ENCODE measurements at regions not wholly inside any gene's neighbourhood (a gene's known extent, or its start where the extent isn't known, plus 50 kb on each side); places are given as distances from the start of the nearest gene placed in this dataset.

GRCh38 chr1:38778521-38778920, 81.1 kb downstream of the RRAGC start:
- no peak overlapping the region for H4K8ac ChIP-seq (ENCODE audit: low read length)
- no peak overlapping the region for H3K4me3 ChIP-seq (ENCODE audit: insufficient read depth in 1 of 2, low read depth in 1 of 2, low read length in 2 of 2)
- no peak overlapping the region for H3K4me2 ChIP-seq (ENCODE audit: low read length, poor library complexity, severe bottlenecking)
- no peaks in the 10 kb centered on the region for H3K9me3 ChIP-seq (ENCODE audit: control insufficient read depth, low read length)
- H3K14ac ChIP-seq (ENCODE audit: low read length in 2 of 2) = no peak overlapping the region
- DNase-seq = no peak
- no peak overlapping the region for H3K27ac ChIP-seq (ENCODE audit: low read length, poor library complexity, severe bottlenecking)
- 56% methylated on average over 1 of the region's 1 CpG for WGBS
- no peaks in the 10 kb centered on the region for H3K36me3 ChIP-seq (ENCODE audit: control insufficient read depth in 1 of 2, insufficient read depth in 2 of 2, low read depth in 1 of 2, low read length in 2 of 2)
- H3K79me1 ChIP-seq (replicated peaks; ENCODE audit: low read length, poor library complexity, severe bottlenecking) = no peaks in the 10 kb centered on the region
- H3K18ac ChIP-seq (ENCODE audit: low read depth in 1 of 2, low read length in 2 of 2) = no peak overlapping the region
- H3K4me1 ChIP-seq (ENCODE audit: control insufficient read depth, insufficient read depth, low read depth, low read length) = no peaks in the 10 kb centered on the region
- H4K91ac ChIP-seq (ENCODE audit: low read length) = no peak overlapping the region
- no peak overlapping the region for H2AK5ac ChIP-seq (ENCODE audit: low read length, severe bottlenecking)
- H3K27me3 ChIP-seq (ENCODE audit: control insufficient read depth in 1 of 2, insufficient read depth in 1 of 2, low read length in 2 of 2) = peaks cover 11 to 57% of the 10 kb centered on the region in 2 experiments
- H3K9ac ChIP-seq (ENCODE audit: low read length) = no peak overlapping the region
- H2BK5ac ChIP-seq (ENCODE audit: low read depth, low read length, poor library complexity, severe bottlenecking) = no peak overlapping the region
- H2BK120ac ChIP-seq (ENCODE audit: low read depth, low read length) = no peak overlapping the region
- no peak overlapping the region for H2BK12ac ChIP-seq (ENCODE audit: low read length in 2 of 2)
- no peak overlapping the region for H3K4ac ChIP-seq (ENCODE audit: low read depth in 1 of 2, low read length in 2 of 2)
- no peak overlapping the region for H2BK15ac ChIP-seq (ENCODE audit: low read depth, poor library complexity, severe bottlenecking)
- no peak overlapping the region for H2AFZ ChIP-seq (ENCODE audit: low read depth, low read length)
- no peak overlapping the region for H3K23ac ChIP-seq (ENCODE audit: low read length in 2 of 2)

GRCh38 chr1:38778051-38778450, 81.5 kb downstream of the RRAGC start:
- H3K23ac ChIP-seq (ENCODE audit: low read length in 2 of 2) = no peak overlapping the region

GRCh38 chr1:38777464-38777957, 82.1 kb downstream of the RRAGC start:
- Histone ChIP-seq H3K4me1 (ENCODE audit: control insufficient read depth, insufficient read depth, low read depth, low read length) (no peaks in the 10 kb centered on the region), H2BK5ac (ENCODE audit: low read depth, low read length, poor library complexity, severe bottlenecking) (no peak overlapping the region), H3K36me3 (ENCODE audit: control insufficient read depth in 1 of 2, insufficient read depth in 2 of 2, low read depth in 1 of 2, low read length in 2 of 2) (no peaks in the 10 kb centered on the region), H3K27me3 (ENCODE audit: control insufficient read depth in 1 of 2, insufficient read depth in 1 of 2, low read length in 2 of 2) (peaks cover 12 to 52% of the 10 kb centered on the region in 2 experiments), H3K9me3 (ENCODE audit: control insufficient read depth, low read length) (no peaks in the 10 kb centered on the region), H3K27ac (ENCODE audit: low read length, poor library complexity, severe bottlenecking) (no peak overlapping the region), H3K4ac (ENCODE audit: low read depth in 1 of 2, low read length in 2 of 2) (no peak overlapping the region), H3K18ac (ENCODE audit: low read depth in 1 of 2, low read length in 2 of 2) (no peak overlapping the region), H2AFZ (ENCODE audit: low read depth, low read length) (no peak overlapping the region), H2BK12ac (ENCODE audit: low read length in 2 of 2) (no peak overlapping the region), H3K23ac (ENCODE audit: low read length in 2 of 2) (no peak overlapping the region), H3K79me1 (replicated peaks; ENCODE audit: low read length, poor library complexity, severe bottlenecking) (no peaks in the 10 kb centered on the region), H2BK15ac (ENCODE audit: low read depth, poor library complexity, severe bottlenecking) (no peak overlapping the region), H4K8ac (ENCODE audit: low read length) (no peak overlapping the region), H2BK120ac (ENCODE audit: low read depth, low read length) (no peak overlapping the region), H3K4me3 (ENCODE audit: insufficient read depth in 1 of 2, low read depth in 1 of 2, low read length in 2 of 2) (no peak overlapping the region), H3K9ac (ENCODE audit: low read length) (no peak overlapping the region), H3K14ac (ENCODE audit: low read length in 2 of 2) (no peak overlapping the region), H3K4me2 (ENCODE audit: low read length, poor library complexity, severe bottlenecking) (no peak overlapping the region), H2AK5ac (ENCODE audit: low read length, severe bottlenecking) (no peak overlapping the region), H4K91ac (ENCODE audit: low read length) (no peak overlapping the region)
- DNase-seq = no peak
- WGBS = 63% methylated on average over 6 of the region's 6 CpGs

More at GRCh38 chr1:38778051-38778450, 81.5 kb downstream of the RRAGC start:
- H2BK15ac ChIP-seq (ENCODE audit: low read depth, poor library complexity, severe bottlenecking) = no peak overlapping the region
- H3K4me3 ChIP-seq (ENCODE audit: insufficient read depth in 1 of 2, low read depth in 1 of 2, low read length in 2 of 2) = no peak overlapping the region
- H3K27me3 ChIP-seq (ENCODE audit: control insufficient read depth in 1 of 2, insufficient read depth in 1 of 2, low read length in 2 of 2) = peaks cover 10 to 54% of the 10 kb centered on the region in 2 experiments
- H3K14ac ChIP-seq (ENCODE audit: low read length in 2 of 2) = no peak overlapping the region
- H4K91ac ChIP-seq (ENCODE audit: low read length) = no peak overlapping the region
- no peak overlapping the region for H2BK120ac ChIP-seq (ENCODE audit: low read depth, low read length)
- H4K8ac ChIP-seq (ENCODE audit: low read length) = no peak overlapping the region
- H3K4me1 ChIP-seq (ENCODE audit: control insufficient read depth, insufficient read depth, low read depth, low read length) = no peaks in the 10 kb centered on the region
- no peak overlapping the region for H2AFZ ChIP-seq (ENCODE audit: low read depth, low read length)
- no peaks in the 10 kb centered on the region for H3K79me1 ChIP-seq (replicated peaks; ENCODE audit: low read length, poor library complexity, severe bottlenecking)
- no peak overlapping the region for H2BK5ac ChIP-seq (ENCODE audit: low read depth, low read length, poor library complexity, severe bottlenecking)
- WGBS = 92% methylated on average over 2 of the region's 2 CpGs
- H3K27ac ChIP-seq (ENCODE audit: low read length, poor library complexity, severe bottlenecking) = no peak overlapping the region
- no peak for DNase-seq
- H3K9me3 ChIP-seq (ENCODE audit: control insufficient read depth, low read length) = no peaks in the 10 kb centered on the region
- no peak overlapping the region for H3K9ac ChIP-seq (ENCODE audit: low read length)
- no peak overlapping the region for H3K4me2 ChIP-seq (ENCODE audit: low read length, poor library complexity, severe bottlenecking)
- no peak overlapping the region for H2AK5ac ChIP-seq (ENCODE audit: low read length, severe bottlenecking)
- no peak overlapping the region for H2BK12ac ChIP-seq (ENCODE audit: low read length in 2 of 2)
- no peak overlapping the region for H3K4ac ChIP-seq (ENCODE audit: low read depth in 1 of 2, low read length in 2 of 2)
- H3K36me3 ChIP-seq (ENCODE audit: control insufficient read depth in 1 of 2, insufficient read depth in 2 of 2, low read depth in 1 of 2, low read length in 2 of 2) = no peaks in the 10 kb centered on the region
- no peak overlapping the region for H3K18ac ChIP-seq (ENCODE audit: low read depth in 1 of 2, low read length in 2 of 2)

- Histone ChIP-seq H3K27me3 (ENCODE audit: control insufficient read depth in 1 of 2, insufficient read depth in 1 of 2, low read length in 2 of 2) (peaks cover 14 to 47% of the 10 kb centered on the region in 2 experiments), H2BK12ac (ENCODE audit: low read length in 2 of 2) (no peak overlapping the region), H2AK5ac (ENCODE audit: low read length, severe bottlenecking) (no peak overlapping the region), H3K9ac (ENCODE audit: low read length) (no peak overlapping the region), H3K23ac (ENCODE audit: low read length in 2 of 2) (no peak overlapping the region), H3K14ac (ENCODE audit: low read length in 2 of 2) (no peak overlapping the region), H3K79me1 (replicated peaks; ENCODE audit: low read length, poor library complexity, severe bottlenecking) (no peaks in the 10 kb centered on the region), H3K4me2 (ENCODE audit: low read length, poor library complexity, severe bottlenecking) (no peak overlapping the region), H3K18ac (ENCODE audit: low read depth in 1 of 2, low read length in 2 of 2) (no peak overlapping the region), H4K91ac (ENCODE audit: low read length) (no peak overlapping the region), H2AFZ (ENCODE audit: low read depth, low read length) (no peak overlapping the region), H3K36me3 (ENCODE audit: control insufficient read depth in 1 of 2, insufficient read depth in 2 of 2, low read depth in 1 of 2, low read length in 2 of 2) (no peaks in the 10 kb centered on the region), H2BK5ac (ENCODE audit: low read depth, low read length, poor library complexity, severe bottlenecking) (no peak overlapping the region), H2BK15ac (ENCODE audit: low read depth, poor library complexity, severe bottlenecking) (no peak overlapping the region), H3K4ac (ENCODE audit: low read depth in 1 of 2, low read length in 2 of 2) (no peak overlapping the region), H2BK120ac (ENCODE audit: low read depth, low read length) (no peak overlapping the region), H4K8ac (ENCODE audit: low read length) (no peak overlapping the region), H3K4me3 (ENCODE audit: insufficient read depth in 1 of 2, low read depth in 1 of 2, low read length in 2 of 2) (no peak overlapping the region), H3K4me1 (ENCODE audit: control insufficient read depth, insufficient read depth, low read depth, low read length) (no peaks in the 10 kb centered on the region), H3K9me3 (ENCODE audit: control insufficient read depth, low read length) (no peaks in the 10 kb centered on the region), H3K27ac (ENCODE audit: low read length, poor library complexity, severe bottlenecking) (no peak overlapping the region)
- DNase-seq = no peak
Measured at GRCh38 chr1:38776466-38777065, 83.0 kb downstream of the RRAGC start.

All from mesenchymal stem cell (in vitro differentiated cells and primary cell).